Type B pancreatic cell (in vitro differentiated cells): ENCODE measurements at regions not wholly inside any gene's neighbourhood (a gene's known extent, or its start where the extent isn't known, plus 50 kb on each side); places are given as distances from the start of the nearest gene placed in this dataset.
"Not testable (repeated sequence)": the region's sequence is repeated elsewhere in the genome, so short reads cannot be mapped to it uniquely, and the experiment has no call there.

Experiments
- DNase-seq: peaks from one replicate; pipeline ENCODE4 v3.0.0; 2021; ENCODE audit warnings: mixed read lengths; ENCODE audit not compliant: unreplicated experiment; ENCODE audit errors: extremely low spot score
- H3K27ac Mint-ChIP-seq: 2 replicates; pipeline ENCODE4 v1.8.0; 2021; ENCODE audit warnings: mild to moderate bottlenecking, mixed read lengths
- H3K27me3 Mint-ChIP-seq: 2 replicates; pipeline ENCODE4 v1.8.0; 2021; ENCODE audit warnings: mixed read lengths
- H3K36me3 Mint-ChIP-seq: 2 replicates; pipeline ENCODE4 v1.8.0; 2021; ENCODE audit warnings: mixed read lengths
- H3K4me1 Mint-ChIP-seq: one replicate; pipeline ENCODE4 v1.8.0; 2021; ENCODE audit warnings: mixed read lengths; ENCODE audit not compliant: unreplicated experiment
- H3K4me3 Mint-ChIP-seq: 2 replicates; pipeline ENCODE4 v1.8.0; 2021; ENCODE audit warnings: mild to moderate bottlenecking, mixed read lengths
- H3K9me3 Mint-ChIP-seq: 2 replicates; pipeline ENCODE4 v1.8.0; 2021; ENCODE audit warnings: mixed read lengths
- CTCF ChIP-seq: fragments of 200-600 bp; sonication (generic); conservative IDR thresholded peaks from 2 replicates; pipeline ENCODE4 v1.5.0; 2021; ENCODE audit warnings: antibody characterized with exemption, mild to moderate bottlenecking

DNA sequence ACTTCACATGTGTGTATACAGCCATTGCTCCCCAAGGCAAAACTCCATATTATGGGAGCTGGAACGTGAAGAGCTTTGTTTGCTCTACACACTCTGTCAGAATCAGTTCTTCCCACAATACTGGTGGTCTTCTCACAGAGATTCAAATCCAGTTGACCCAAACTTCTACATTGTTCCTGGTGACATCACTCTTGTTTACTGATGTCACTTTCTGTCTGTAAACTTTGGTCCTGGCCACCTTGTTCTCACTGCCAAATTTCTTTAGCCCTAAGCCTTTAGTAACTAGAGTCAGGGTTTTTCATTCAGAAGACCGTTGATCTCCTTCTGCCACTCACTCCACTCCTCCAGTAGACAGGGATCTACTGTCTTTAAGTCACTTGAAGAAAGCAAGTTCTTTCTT, 386.0 kb upstream of the ZEB2 start:
- Mint-ChIP-seq H3K27me3 (no peaks in the 10 kb centered on the region), H3K4me1 (no peaks in the 10 kb centered on the region), H3K36me3 (peaks cover 4% of the 10 kb centered on the region), H3K9me3 (peaks cover 5% of the 10 kb centered on the region), H3K27ac (no peak overlapping the region), H3K4me3 (no peak overlapping the region)
- DNase-seq: no peak
- no peak for TF ChIP-seq CTCF

DNA sequence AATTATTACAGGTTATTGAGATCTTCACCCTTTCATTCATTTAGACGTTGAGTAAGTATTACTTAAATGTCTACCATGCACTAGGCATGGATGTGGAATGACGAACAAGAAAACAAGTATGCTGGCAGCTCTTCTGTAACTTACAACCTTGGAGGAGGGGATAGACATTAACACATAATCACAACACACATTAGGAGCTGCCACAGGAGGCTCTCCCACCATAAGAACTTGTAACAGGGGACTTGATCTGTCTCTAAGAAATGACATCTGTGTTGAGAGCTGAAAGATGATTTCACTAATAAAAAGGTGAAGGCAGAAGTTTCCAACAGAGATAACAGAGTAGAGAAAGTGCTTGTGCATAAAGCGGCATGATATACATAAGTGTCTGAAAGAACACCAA, 384.7 kb upstream of the ZEB2 start:
- H3K9me3 Mint-ChIP-seq: peaks cover 5% of the 10 kb centered on the region
- no peak overlapping the region for H3K27ac Mint-ChIP-seq
- no peak overlapping the region for H3K4me3 Mint-ChIP-seq
- no peaks in the 10 kb centered on the region for H3K4me1 Mint-ChIP-seq
- H3K36me3 Mint-ChIP-seq: peaks cover 4% of the 10 kb centered on the region
- TF ChIP-seq CTCF: no peak
- no peaks in the 10 kb centered on the region for H3K27me3 Mint-ChIP-seq
- DNase-seq: no peak

GRCh38 chr2:144903045-144903444, 383.1 kb upstream of the ZEB2 start:
- peak overlapping the region; percentile 63 for H3K4me3 Mint-ChIP-seq
- H3K9me3 Mint-ChIP-seq, H3K27ac Mint-ChIP-seq, H3K27me3 Mint-ChIP-seq, H3K4me1 Mint-ChIP-seq, DNase-seq, H3K36me3 Mint-ChIP-seq: not testable (repeated sequence)

GRCh38 chr2:144901386-144901785, 381.5 kb upstream of the ZEB2 start:
- not testable (repeated sequence) for H3K36me3 Mint-ChIP-seq, H3K4me3 Mint-ChIP-seq, H3K9me3 Mint-ChIP-seq, DNase-seq, H3K27me3 Mint-ChIP-seq, H3K27ac Mint-ChIP-seq, H3K4me1 Mint-ChIP-seq

GRCh38 chr2:144896341-144896740, 376.4 kb upstream of the ZEB2 start:
- DNase-seq: no peak
- Mint-ChIP-seq H3K27me3 (no peaks in the 10 kb centered on the region), H3K9me3 (no peaks in the 10 kb centered on the region), H3K27ac (no peak overlapping the region), H3K4me1 (peaks cover 8% of the 10 kb centered on the region), H3K4me3 (no peak overlapping the region), H3K36me3 (no peaks in the 10 kb centered on the region)
- TF ChIP-seq CTCF: no peak

DNA sequence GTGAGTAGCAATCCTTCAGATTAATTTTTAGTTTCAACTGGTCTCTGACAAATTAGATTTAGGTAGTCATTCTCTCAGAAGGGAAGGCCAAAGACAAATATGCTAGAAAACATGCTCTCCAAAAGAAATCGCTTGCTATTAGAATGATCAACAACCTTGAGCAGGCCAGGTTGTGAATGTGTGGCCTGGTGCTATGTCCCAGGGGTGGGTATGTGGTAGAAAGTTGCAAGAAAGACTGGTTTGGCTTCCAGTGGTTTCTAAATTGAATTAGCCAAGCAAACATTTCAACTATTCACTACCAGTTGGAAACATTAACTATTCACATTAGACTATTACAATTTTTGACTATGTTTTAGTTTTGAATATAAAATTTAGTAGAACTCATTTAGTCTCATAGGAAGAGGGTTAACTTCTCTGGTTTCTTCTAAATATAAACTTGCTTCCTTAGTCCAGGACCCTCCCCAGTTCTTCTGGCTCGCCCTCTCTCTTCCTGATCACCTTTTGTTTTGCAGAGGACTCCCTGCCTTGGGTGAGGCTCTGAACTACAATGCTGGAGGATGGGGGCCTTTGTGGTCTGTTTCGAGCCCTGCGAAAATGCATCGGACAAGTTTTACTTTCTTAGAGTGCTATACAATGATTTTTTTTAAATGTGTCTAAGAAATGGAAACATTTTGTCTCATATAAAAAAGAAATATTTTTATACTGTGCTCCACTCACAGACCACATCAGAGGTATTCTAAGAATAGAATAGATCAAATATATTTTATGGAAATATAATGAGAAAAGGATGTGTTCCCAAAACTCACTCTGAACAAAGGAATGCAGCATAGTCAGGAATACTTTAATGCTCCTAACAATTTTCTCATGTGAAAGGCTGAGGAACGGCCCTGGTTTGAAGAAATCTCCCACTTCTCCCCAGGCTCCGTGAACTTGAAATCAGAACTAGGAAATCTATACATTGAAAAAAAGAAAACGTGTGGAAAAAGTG, 375.0 kb upstream of the ZEB2 start:
- no peak for DNase-seq

More for the DNA sequence above, 375.0 kb upstream of the ZEB2 start:
- no peaks in the 10 kb centered on the region for H3K36me3 Mint-ChIP-seq
- H3K9me3 Mint-ChIP-seq: no peaks in the 10 kb centered on the region
- TF ChIP-seq CTCF: no peak
- H3K27me3 Mint-ChIP-seq: no peaks in the 10 kb centered on the region
- H3K27ac Mint-ChIP-seq: no peak overlapping the region
- peaks cover 8% of the 10 kb centered on the region for H3K4me1 Mint-ChIP-seq
- H3K4me3 Mint-ChIP-seq: no peak overlapping the region
